Adrenal gland (tissue), 9 donors: ENCODE measurements at regions not wholly inside any gene's neighbourhood (a gene's known extent, or its start where the extent isn't known, plus 50 kb on each side); places are given as distances from the start of the nearest gene placed in this dataset.

ENCODE experiments used
- DNase-seq, 7 donors: peaks; one replicate each; pipeline ENCODE4 v3.0.0-alpha.2; 2019 to 2020
- H3K27ac ChIP-seq, 5 donors: fragments of 200-600 bp; sonication (generic) in 4 of 5; 1 replicate in 3 of 5; 2 replicates in 2 of 5; pipeline versions ENCODE4 v1.5.1 to v1.8.0; 2016 to 2020; ENCODE audit warnings: mild to moderate bottlenecking in 1 of 5
- H3K27me3 ChIP-seq: fragments of 200-600 bp; 2 replicates; pipeline ENCODE4 v1.8.0; 2021
- H3K36me3 ChIP-seq, 2 donors: fragments of 200-600 bp; replicated peaks in 1 of 2; 1 replicate in 1 of 2; 2 replicates in 1 of 2; pipeline versions ENCODE4 v1.5.1 to v1.8.0; 2018 to 2022
- H3K4me1 ChIP-seq, 2 donors: fragments of 200-600 bp; replicated peaks in 1 of 2; 1 replicate in 1 of 2; 2 replicates in 1 of 2; pipeline versions ENCODE4 v1.5.1 to v1.8.0; 2018 to 2021
- H3K4me3 ChIP-seq, 4 donors: fragments of 200-600 bp; sonication (generic) in 3 of 4; one replicate each; pipeline ENCODE4 v1.5.1; 2016 to 2018
- H3K9me3 ChIP-seq, 3 donors: fragments of 200-600 bp; sonication (generic) in 1 of 3; replicated peaks in 1 of 3; 1 replicate in 2 of 3; 2 replicates in 1 of 3; pipeline versions ENCODE4 v1.5.1 to v1.8.0; 2016 to 2021
- CTCF ChIP-seq, 6 experiments: fragments of 450-650 bp in 4 of 6; fragments of 200-600 bp in 2 of 6; sonication (generic) in 1 of 6; IDR thresholded peaks; 1 replicate in 5 of 6; 2 replicates in 1 of 6; pipeline versions ENCODE4 v1.5.1 to v1.8.0; 2016 to 2021; ENCODE audit warnings: antibody characterized with exemption in 6 of 6, mild to moderate bottlenecking in 2 of 6, moderate library complexity in 1 of 6
- POLR2A ChIP-seq, 2 donors: fragments of 450-650 bp; IDR thresholded peaks; one replicate each; pipeline ENCODE4 v1.6.1; 2017; ENCODE audit warnings: antibody characterized with exemption in 2 of 2, mild to moderate bottlenecking in 2 of 2, moderate library complexity in 1 of 2
- WGBS, 4 donors: extraction: QIAGEN DNeasy Blood & Tissue Kit in 2 of 4; methylation state at CpG; one replicate each; pipeline versions ENCODE4 v1.1.5 to v1.1.7; 2013 to 2017; 5-methylcytosine and 5-hydroxymethylcytosine counted together
- intact Hi-C, 2 donors: fragments of 100-400 bp; cut with DNase I; formaldehyde crosslinking; loops; one replicate each; pipeline versions ENCODE4 v1.14.1 to v1.15.0; 2022 to 2023
- donor health status: healthy with polysubstance abuse.
- donor health status: Bipolar disorder and iron deficiency.
- donor health status: DM: yes; HTN: yes; CAD: no.
- donor health status: DM: no; HTN: no; CAD: no.
- donor health status: DM: no; HTN: no; CAD: no.

- Histone ChIP-seq H3K27me3 (no peaks in the 10 kb centered on the region), H3K4me3 (no peak overlapping the region), H3K9me3 (peaks cover 0 to 3% (median 0%) of the 10 kb centered on the region in 3 donors), H3K36me3 (no peaks in the 10 kb centered on the region), H3K4me1 (peaks cover 6 to 7% of the 10 kb centered on the region in 2 donors), H3K27ac (no peak overlapping the region)
- WGBS, 4 donors, result 21 to 31% (median 26%) methylated on average over 4 of the region's 4 CpGs
- peak in 3 of 7 donors; percentile 8 to 39 (median 21) for DNase-seq
- TF ChIP-seq CTCF (IDR thresholded peaks at IDR 0.05) (no peak), POLR2A (IDR thresholded peaks at IDR 0.05) (no peak)
- intact Hi-C loops, result no loop called here
These were observed 50.6 kb upstream of the IKZF2 start for GRCh38 chr2:213202011-213202410.

- TF ChIP-seq CTCF (IDR thresholded peaks at IDR 0.05), result no peak
- TF ChIP-seq POLR2A (IDR thresholded peaks at IDR 0.05), result no peak
- H3K9me3 ChIP-seq, result no peaks in the 10 kb centered on the region
- no peaks in the 10 kb centered on the region for H3K36me3 ChIP-seq
- no peak for DNase-seq
- intact Hi-C loops, result no loop called here
- peaks cover 6 to 7% of the 10 kb centered on the region in 2 donors for H3K4me1 ChIP-seq
- WGBS, 4 donors, result 72 to 93% (median 90%) methylated on average over 1 of the region's 1 CpG
- no peak overlapping the region for H3K27ac ChIP-seq
- no peak overlapping the region for H3K4me3 ChIP-seq
- H3K27me3 ChIP-seq, result no peaks in the 10 kb centered on the region
These were observed 54.5 kb upstream of the IKZF2 start for GRCh38 chr2:213205944-213206343.

- Histone ChIP-seq H3K4me3 (no peak overlapping the region), H3K27ac (no peak overlapping the region), H3K27me3 (no peaks in the 10 kb centered on the region), H3K9me3 (no peaks in the 10 kb centered on the region), H3K4me1 (no peaks in the 10 kb centered on the region), H3K36me3 (no peaks in the 10 kb centered on the region)
- DNase-seq, result no peak
- TF ChIP-seq POLR2A (IDR thresholded peaks at IDR 0.05) (no peak), CTCF (IDR thresholded peaks at IDR 0.05) (no peak)
- intact Hi-C loops, result no loop called here
- 80 to 96% (median 88%) methylated on average over 6 of the region's 6 CpGs for WGBS, 4 donors
These were observed 61.8 kb upstream of the IKZF2 start for GRCh38 chr2:213213186-213213585.

GRCh38 chr2:213214209-213214608 is 62.8 kb upstream of the IKZF2 start:
- TF ChIP-seq CTCF (IDR thresholded peaks at IDR 0.05) (no peak), POLR2A (IDR thresholded peaks at IDR 0.05) (no peak)
- H3K9me3 ChIP-seq, result no peaks in the 10 kb centered on the region
- H3K4me1 ChIP-seq, result no peaks in the 10 kb centered on the region
- H3K27ac ChIP-seq, result no peak overlapping the region
- WGBS, 4 donors, result 70 to 74% (median 73%) methylated on average over 10 of the region's 10 CpGs
- no peaks in the 10 kb centered on the region for H3K36me3 ChIP-seq
- no peak for DNase-seq
- no peak overlapping the region for H3K4me3 ChIP-seq
- intact Hi-C loops, result no loop called here
- no peaks in the 10 kb centered on the region for H3K27me3 ChIP-seq
